ENCODE measurements at regions not wholly inside any gene's neighbourhood (a gene's known extent, or its start where the extent isn't known, plus 50 kb on each side); places are given as distances from the start of the nearest gene placed in this dataset.

GRCh38 chr9:74132986-74133385, 364.1 kb upstream of the RORB start:
- TF ChIP-seq MAX (IDR thresholded peaks at IDR 0.05; ENCODE audit: insufficient read depth, insufficient read length) (no peak), JUN (IDR thresholded peaks at IDR 0.05; ENCODE audit: borderline replicate concordance, insufficient read depth, insufficient read length, low read depth) (no peak), GATA2 (IDR thresholded peaks at IDR 0.05; ENCODE audit: insufficient read depth, insufficient read length, low read depth, low read length) (no peak), POLR2A (IDR thresholded peaks at IDR 0.05; ENCODE audit: low read depth, low read length) (no peak), FOS (IDR thresholded peaks at IDR 0.05; ENCODE audit: borderline replicate concordance, insufficient read depth, low read length) (no peak), POLR2AphosphoS5 (IDR thresholded peaks at IDR 0.05; ENCODE audit: insufficient read depth, low read depth, low read length) (no peak), EZH2 (IDR thresholded peaks at IDR 0.05; ENCODE audit: borderline replicate concordance, low read depth, low read length, severe bottlenecking) (no peak), MYC (IDR thresholded peaks at IDR 0.05; ENCODE audit: low read depth, low read length) (no peak)
- TF ChIP-seq, protein P1, sequence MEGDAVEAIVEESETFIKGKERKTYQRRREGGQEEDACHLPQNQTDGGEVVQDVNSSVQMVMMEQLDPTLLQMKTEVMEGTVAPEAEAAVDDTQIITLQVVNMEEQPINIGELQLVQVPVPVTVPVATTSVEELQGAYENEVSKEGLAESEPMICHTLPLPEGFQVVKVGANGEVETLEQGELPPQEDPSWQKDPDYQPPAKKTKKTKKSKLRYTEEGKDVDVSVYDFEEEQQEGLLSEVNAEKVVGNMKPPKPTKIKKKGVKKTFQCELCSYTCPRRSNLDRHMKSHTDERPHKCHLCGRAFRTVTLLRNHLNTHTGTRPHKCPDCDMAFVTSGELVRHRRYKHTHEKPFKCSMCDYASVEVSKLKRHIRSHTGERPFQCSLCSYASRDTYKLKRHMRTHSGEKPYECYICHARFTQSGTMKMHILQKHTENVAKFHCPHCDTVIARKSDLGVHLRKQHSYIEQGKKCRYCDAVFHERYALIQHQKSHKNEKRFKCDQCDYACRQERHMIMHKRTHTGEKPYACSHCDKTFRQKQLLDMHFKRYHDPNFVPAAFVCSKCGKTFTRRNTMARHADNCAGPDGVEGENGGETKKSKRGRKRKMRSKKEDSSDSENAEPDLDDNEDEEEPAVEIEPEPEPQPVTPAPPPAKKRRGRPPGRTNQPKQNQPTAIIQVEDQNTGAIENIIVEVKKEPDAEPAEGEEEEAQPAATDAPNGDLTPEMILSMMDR (IDR thresholded peaks at IDR 0.05; ENCODE audit: extremely low read depth in 1 of 2, insufficient read depth in 1 of 2, low read depth in 1 of 2, low read length in 2 of 2), result no peak

Data from endothelial cell of umbilical vein (primary cell).